ENCODE measurements at regions not wholly inside any gene's neighbourhood (a gene's known extent, or its start where the extent isn't known, plus 50 kb on each side); places are given as distances from the start of the nearest gene placed in this dataset.
A peak's percentile ranks its signal among the peaks of the same experiment; 100 is the strongest.

DNA sequence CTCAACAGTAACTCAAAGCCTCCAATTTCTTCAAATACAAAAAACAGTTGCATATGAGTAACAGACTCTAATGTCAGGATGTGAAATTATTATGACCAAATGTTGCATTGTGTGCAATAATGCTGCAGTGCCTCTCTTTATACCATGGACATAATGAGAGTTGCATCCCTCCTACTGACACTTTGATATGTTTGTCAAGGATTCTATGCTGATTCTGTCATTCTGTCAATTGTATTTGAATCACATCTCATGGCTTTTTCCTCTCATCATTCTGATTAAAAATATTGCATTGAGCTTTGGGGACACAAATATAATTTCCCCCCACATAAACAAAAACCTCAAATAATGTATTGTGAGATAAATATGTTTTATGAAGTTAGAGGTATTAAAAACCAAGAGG, 84.6 kb upstream of the SGCE start:
- no peak for FAIRE-seq
- TF ChIP-seq, protein P1, sequence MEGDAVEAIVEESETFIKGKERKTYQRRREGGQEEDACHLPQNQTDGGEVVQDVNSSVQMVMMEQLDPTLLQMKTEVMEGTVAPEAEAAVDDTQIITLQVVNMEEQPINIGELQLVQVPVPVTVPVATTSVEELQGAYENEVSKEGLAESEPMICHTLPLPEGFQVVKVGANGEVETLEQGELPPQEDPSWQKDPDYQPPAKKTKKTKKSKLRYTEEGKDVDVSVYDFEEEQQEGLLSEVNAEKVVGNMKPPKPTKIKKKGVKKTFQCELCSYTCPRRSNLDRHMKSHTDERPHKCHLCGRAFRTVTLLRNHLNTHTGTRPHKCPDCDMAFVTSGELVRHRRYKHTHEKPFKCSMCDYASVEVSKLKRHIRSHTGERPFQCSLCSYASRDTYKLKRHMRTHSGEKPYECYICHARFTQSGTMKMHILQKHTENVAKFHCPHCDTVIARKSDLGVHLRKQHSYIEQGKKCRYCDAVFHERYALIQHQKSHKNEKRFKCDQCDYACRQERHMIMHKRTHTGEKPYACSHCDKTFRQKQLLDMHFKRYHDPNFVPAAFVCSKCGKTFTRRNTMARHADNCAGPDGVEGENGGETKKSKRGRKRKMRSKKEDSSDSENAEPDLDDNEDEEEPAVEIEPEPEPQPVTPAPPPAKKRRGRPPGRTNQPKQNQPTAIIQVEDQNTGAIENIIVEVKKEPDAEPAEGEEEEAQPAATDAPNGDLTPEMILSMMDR (IDR thresholded peaks at IDR 0.05), result no peak
- Histone ChIP-seq H3K4me3 (no peak overlapping the region), H3K4me1 (no peaks in the 10 kb centered on the region), H3K9me3 (no peaks in the 10 kb centered on the region), H3K36me3 (no peaks in the 10 kb centered on the region), H3K27ac (no peak overlapping the region), H3K27me3 (no peaks in the 10 kb centered on the region)
- intact Hi-C loops (cut with DNase I), result no loop called here
- no peak for ATAC-seq
- no peak for DNase-seq

DNA sequence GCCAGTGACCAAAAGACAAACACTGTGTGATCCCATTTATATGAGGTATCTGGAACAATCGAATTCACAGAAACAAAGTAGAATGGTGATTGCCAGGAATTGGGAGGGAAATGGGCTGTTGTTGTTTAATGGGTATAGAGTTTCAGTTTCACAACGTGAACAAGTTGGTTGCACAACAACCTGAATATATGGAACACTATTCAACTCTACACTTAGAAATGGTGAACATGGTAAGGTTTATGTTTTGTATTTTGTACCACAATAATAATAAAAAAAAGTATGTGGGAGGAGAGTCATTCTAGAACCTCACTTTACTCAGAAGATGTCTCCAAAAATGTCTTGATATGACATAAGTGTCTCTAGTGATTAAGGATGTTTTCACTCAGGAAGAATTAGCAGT, 85.2 kb upstream of the SGCE start:
- Histone ChIP-seq H3K9me3 (no peaks in the 10 kb centered on the region), H3K27me3 (no peaks in the 10 kb centered on the region), H3K27ac (no peak overlapping the region), H3K4me1 (no peaks in the 10 kb centered on the region), H3K36me3 (no peaks in the 10 kb centered on the region), H3K4me3 (no peak overlapping the region)
- ATAC-seq (no peak), FAIRE-seq (no peak), DNase-seq (no peak)
- TF ChIP-seq, protein P1 (IDR thresholded peaks at IDR 0.05), result no peak
- intact Hi-C loops (cut with DNase I), result no loop called here
- 52 to 65% methylated on average over 2 of the region's 2 CpGs for WGBS, 2 donors

DNA sequence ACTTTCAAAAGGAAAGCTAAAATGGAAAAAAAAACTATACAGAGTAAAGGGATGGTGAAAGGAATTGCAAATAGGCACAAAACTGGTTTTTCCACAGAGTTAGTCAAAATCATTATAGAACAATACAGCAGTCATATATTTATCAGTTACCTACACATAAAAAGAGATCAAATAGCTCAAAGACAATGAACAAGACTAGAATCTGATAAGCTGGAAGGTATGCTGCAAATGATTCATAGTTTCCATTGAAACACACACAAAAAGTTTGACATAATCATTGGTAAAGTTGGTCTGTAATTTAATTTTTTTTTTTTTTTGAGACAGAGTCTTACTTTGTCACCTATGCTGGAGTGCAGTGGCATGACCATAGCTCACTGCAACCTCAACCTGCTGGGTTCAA, 92.4 kb upstream of the SGCE start:
- H3K27me3 ChIP-seq, result no peaks in the 10 kb centered on the region
- DNase-seq (no peak), ATAC-seq (no peak), FAIRE-seq (no peak)
- H3K27ac ChIP-seq, result no peak overlapping the region
- intact Hi-C loops (cut with DNase I), result no loop called here
- TF ChIP-seq, protein P1 (IDR thresholded peaks at IDR 0.05), result no peak
- H3K9me3 ChIP-seq, result no peaks in the 10 kb centered on the region
- H3K36me3 ChIP-seq, result no peaks in the 10 kb centered on the region
- no peaks in the 10 kb centered on the region for H3K4me1 ChIP-seq
- no peak overlapping the region for H3K4me3 ChIP-seq

DNA sequence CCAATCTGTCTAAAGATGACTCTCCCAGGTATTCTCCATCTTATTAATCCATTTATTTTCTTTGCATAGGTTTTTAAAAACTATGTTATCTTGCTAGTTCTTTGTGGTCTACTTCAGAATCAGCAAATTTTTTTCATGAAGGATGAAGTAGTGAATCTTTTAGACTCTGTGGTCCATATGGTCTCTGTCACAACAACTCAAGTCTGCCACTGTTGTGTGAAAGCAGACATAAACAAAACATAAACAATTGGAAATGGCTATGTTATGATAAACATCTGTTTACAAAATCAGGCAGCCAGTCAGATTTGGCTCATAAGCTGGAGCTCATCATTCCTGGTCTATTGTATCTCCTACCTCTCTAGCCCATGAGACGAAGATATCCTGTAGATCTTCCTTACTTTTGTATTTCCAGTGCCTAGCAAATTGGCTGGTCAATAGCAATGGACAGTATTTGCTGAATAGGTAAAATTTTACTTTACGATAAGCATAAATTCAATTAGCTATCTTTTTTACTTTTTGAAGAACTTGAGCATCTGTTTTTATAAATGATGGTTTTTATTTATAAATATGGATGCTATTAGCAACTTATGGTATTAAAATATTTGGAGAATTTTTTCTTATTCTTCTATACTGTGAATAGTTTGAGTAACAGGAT, 104.6 kb upstream of the SGCE start:
- Histone ChIP-seq H3K36me3 (no peaks in the 10 kb centered on the region), H3K4me3 (no peak overlapping the region), H3K4me1 (no peaks in the 10 kb centered on the region), H3K27ac (no peak overlapping the region), H3K27me3 (no peaks in the 10 kb centered on the region), H3K9me3 (no peaks in the 10 kb centered on the region)
- intact Hi-C loops (cut with DNase I), result no loop called here
- DNase-seq, result no peak
- TF ChIP-seq, protein P1 (IDR thresholded peaks at IDR 0.05), result no peak
- FAIRE-seq, result no peak
- ATAC-seq, result no peak
- 93 to 95% methylated on average over 2 of the region's 2 CpGs for WGBS, 2 donors

DNA sequence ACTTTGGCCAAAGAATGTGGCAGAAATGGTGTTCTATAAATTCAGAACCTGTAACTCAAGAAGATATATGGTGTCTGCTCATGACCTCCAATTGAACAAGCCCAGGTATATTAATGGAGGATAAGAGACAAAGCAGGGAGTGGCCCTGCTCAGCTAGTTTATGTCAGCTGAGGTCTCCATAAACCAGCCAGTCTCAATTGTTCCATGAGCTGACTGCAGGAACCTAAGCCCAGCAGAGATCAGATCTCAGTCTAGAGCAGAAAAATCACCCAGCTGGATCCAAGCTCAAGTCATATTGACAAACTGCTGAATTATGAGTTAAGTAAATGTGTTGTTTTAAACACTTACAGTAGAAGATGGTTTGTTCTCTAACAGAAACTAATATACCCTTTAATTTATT, 105.5 kb upstream of the SGCE start:
- TF ChIP-seq, protein P1 (IDR thresholded peaks at IDR 0.05), result no peak
- H3K27ac ChIP-seq, result no peak overlapping the region
- FAIRE-seq, result no peak
- H3K27me3 ChIP-seq, result no peaks in the 10 kb centered on the region
- no peaks in the 10 kb centered on the region for H3K36me3 ChIP-seq
- H3K4me1 ChIP-seq, result no peaks in the 10 kb centered on the region
- DNase-seq, result no peak
- intact Hi-C loops (cut with DNase I), result no loop called here
- H3K4me3 ChIP-seq, result no peak overlapping the region
- H3K9me3 ChIP-seq, result no peaks in the 10 kb centered on the region
- ATAC-seq, result peak in 1 of 4 donors; percentile 50
